ENCODE measurements at regions not wholly inside any gene's neighbourhood (a gene's known extent, or its start where the extent isn't known, plus 50 kb on each side); places are given as distances from the start of the nearest gene placed in this dataset.

DNA sequence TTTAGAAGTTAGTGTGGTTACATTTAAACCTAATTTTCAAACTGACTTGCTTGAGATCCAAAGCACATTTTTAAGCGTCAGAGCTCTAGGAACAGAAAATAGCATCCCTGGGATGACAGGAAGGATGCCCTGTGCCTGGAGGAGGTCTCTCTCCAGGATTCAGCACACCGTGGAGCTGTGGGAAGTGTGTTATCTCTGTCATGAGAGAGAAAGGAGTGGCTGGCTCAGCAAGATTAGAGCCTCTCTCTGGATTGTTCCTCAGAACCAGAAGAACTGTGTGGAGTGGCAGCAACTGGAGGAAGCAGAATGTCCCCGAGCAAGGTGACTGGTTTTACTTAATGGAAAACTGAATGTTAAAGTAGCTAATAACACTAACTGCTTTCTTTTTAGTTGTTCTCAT is 233.6 kb upstream of the TGFBR2 start:
- DNase-seq = no peak

DNA sequence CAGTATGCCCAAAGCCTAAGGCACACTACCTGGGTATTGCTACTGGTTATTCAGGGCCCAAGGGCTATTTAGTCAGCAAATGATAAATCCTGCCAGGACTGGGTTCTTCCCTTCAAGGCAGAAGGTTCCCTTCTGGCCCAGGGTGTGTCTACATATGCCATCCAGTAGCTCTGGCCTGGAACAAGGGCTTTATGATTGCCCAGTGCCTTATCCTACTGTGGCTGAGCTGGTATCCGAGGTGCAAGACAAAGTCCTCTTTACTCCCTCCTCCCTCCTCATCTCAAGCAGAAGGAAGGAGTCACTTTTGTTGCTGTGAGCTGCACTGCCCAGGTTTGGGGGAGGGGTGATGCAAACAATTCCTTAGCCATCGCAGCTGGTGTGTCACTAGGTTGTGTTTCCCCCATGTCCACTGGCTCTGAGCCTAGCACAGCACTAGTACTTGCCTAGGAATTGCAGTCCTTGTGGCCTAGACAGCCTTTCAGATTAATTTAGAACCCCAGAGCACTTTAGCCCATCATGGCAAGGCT is 221.8 kb upstream of the TGFBR2 start:
- DNase-seq = no peak

DNA sequence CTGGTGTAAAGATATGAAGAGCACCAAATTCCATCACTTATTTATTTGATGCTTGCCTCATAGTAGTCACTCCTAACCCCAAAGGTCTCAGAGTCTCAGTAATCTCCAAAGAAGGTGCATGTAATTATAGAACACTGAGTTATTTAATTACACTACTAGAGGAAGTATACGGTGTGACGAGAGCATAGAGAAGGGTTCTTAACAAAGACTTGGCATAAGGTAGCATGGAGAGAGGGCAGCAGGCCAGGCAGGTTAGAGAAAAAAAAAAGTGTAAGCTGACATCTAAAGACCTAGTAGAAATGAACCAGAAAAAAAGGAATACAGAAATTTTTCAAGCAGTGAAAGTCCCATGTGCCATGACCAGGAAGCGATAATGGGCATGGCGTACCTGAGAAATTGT is 213.3 kb upstream of the TGFBR2 start:
- DNase-seq = no peak

GRCh38 chr3:30397030-30397429 is 209.4 kb upstream of the TGFBR2 start:
- no peak for DNase-seq

DNA sequence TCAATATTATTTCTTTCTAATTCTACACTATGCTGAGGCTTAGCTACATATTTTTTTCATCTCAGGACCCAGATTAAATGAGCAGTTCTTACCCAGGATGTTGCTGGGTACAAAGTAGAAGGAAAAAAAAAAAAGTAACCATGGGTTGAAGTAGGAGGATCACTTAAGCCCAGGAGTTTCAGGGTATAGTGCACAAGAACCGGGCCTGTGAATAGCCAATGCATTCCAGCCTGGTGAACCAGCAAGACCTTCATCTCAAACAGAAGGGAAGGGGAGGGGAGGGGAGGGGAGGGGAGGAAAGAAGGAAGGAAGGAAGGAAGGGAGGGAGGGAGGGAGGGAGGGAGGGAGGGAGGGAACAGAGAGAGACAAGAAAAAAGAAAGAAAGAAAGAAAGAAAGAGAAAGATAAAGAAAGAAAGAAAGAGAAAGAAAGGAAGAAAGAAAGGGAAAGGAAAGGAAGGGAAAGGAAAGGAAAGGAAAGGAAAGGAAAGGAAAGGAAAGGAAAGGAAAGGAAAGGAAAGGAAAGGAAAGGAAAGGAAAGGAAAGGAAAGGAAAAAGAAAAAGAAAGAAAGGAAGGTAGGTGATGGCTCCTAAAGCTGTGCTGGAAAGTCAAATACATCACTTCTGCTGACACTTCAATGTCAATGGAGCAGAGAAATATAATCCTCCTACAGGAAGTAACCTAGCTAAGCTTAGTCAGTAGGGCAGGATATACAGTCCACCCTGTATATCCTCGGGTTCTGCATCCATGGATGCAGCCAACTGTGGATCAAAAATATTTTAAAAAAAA is 206.8 kb upstream of the TGFBR2 start:
- DNase-seq = no peak

GRCh38 chr3:30400926-30401325 is 205.5 kb upstream of the TGFBR2 start:
- DNase-seq = no peak

GRCh38 chr3:30401971-30402370 is 204.4 kb upstream of the TGFBR2 start:
- no peak for DNase-seq

- no peak for DNase-seq
Measured at GRCh38 chr3:30407651-30408050, 198.8 kb upstream of the TGFBR2 start.

GRCh38 chr3:30408105-30408557 is 198.3 kb upstream of the TGFBR2 start:
- no peak for DNase-seq

DNA sequence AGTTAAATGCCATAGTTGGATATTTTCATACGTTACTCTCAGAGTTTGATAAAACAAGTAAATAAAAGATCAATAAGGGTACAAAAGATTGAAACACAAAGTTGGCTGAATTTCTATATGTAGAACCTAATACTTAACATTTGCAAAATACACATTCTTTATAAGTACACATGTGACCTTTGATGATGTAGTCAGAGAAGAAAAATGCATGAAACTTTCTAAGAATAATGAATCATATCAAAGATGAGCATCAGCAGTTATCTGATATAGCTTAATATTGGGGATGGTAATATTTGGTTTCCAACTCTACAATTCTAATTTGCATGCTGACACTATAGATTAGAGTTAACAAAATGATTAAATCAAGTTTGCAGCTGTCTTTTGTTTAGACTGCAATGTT is 188.0 kb upstream of the TGFBR2 start:
- no peak for DNase-seq

- no peak for DNase-seq
Measured at GRCh38 chr3:30421266-30421665, 185.1 kb upstream of the TGFBR2 start.

- DNase-seq = no peak
Measured at GRCh38 chr3:30426293-30426993, 180.0 kb upstream of the TGFBR2 start.

DNA sequence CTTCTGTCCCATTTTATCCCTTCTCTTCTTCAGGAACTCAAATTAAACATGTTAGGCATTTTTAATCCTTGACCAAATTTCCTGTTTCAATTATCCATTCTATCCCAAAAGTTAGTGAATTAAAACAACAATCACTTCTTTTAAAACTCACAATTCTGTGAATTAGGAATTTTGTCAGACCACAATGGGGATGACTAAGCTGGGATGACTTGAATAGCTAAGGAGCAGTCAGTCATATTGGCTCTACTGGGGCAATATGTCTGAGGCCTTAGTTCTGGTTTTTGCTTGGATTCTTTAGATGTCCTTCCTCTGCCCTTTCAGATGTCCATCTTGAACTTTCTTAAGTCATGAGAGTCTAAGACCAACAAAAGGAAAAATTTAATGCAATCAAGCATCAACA is 178.2 kb upstream of the TGFBR2 start:
- DNase-seq = no peak

GRCh38 chr3:30435861-30436331 is 170.5 kb upstream of the TGFBR2 start:
- DNase-seq = no peak

DNA sequence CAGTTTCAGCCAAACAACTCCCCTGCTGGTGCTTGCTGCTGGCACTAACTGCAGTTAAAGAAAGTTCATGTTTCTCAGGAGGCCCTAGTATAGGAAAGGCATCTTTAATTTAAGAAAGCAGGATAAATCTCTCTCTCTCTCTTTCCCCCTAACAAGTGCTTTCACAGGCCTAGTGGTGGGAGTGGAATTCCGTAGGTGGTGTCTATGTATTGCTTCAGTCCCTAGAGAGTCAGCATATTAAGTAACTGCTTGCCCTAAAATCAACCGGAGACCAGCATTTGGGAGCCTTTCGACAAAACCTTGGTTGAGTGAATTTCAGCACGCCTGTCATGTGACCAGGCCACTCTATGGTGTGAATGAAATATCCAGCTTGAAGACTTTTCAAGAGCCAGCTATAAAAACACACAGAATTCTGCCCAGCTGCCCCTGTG is 169.2 kb upstream of the TGFBR2 start:
- no peak for DNase-seq

DNA sequence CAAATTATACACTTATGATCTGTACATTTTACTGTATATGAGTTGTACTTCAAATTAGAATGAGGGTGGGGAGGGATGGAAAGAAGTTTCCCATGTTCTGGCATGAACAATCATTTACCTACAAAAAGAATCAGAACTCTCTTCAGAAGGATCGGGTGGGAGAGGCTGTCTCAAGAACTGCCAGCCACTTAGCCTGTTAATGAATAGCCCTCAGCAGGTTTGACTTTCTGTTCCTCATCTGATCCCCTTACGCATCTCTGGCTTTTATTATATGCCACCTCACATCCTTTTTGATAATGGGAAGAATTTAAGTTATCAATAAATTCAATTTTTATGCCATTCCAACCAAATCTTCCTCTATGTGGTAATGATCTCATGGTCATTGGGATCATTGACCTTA is 168.3 kb upstream of the TGFBR2 start:
- no peak for DNase-seq

- DNase-seq = no peak
Measured at GRCh38 chr3:30439451-30440053, 166.8 kb upstream of the TGFBR2 start.

- DNase-seq = no peak
Measured at GRCh38 chr3:30440147-30440604, 166.2 kb upstream of the TGFBR2 start.

GRCh38 chr3:30440880-30441279 is 165.5 kb upstream of the TGFBR2 start:
- no peak for DNase-seq

DNA sequence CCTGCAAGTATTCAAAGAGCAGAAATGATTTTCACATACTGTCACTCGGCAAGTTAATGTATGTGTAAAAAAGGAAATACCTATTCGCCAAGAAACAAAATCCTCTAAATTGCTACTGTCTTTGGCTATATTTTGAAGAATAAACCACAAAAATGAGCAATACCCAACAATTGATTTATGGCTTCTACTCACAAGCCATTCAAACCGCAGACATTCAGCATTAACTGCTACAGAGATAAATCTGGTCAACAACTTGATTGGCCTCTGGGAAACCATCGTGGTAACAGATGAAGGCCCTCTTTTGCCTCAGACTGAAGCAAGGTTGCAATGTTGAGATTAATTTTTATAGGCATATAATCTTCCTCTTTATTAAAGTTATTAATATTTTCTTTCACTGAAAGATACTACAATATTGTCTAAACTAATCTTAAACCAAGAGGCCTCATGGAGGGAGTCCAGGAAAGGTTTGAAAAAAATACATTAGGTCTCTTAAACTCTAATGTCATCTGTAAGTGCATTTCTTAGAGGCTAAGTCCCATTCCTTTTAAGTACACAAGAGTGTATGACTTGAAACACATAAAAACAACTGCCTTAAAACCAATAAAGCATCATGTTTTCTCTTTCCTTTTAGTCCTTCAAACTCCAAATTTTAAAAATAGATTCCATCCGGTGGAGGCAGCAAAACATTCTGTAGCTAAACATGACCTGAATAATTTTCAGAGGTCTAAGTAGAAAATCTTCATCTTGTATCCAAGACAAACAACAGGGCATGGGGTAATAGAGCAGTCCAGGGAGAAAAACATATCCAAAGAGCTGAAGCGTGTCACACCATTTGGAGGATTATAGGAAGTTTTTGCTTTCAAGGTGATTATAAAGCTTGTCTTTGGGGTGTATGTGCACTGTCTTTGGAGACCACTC is 162.4 kb upstream of the TGFBR2 start:
- no peak for DNase-seq

DNA sequence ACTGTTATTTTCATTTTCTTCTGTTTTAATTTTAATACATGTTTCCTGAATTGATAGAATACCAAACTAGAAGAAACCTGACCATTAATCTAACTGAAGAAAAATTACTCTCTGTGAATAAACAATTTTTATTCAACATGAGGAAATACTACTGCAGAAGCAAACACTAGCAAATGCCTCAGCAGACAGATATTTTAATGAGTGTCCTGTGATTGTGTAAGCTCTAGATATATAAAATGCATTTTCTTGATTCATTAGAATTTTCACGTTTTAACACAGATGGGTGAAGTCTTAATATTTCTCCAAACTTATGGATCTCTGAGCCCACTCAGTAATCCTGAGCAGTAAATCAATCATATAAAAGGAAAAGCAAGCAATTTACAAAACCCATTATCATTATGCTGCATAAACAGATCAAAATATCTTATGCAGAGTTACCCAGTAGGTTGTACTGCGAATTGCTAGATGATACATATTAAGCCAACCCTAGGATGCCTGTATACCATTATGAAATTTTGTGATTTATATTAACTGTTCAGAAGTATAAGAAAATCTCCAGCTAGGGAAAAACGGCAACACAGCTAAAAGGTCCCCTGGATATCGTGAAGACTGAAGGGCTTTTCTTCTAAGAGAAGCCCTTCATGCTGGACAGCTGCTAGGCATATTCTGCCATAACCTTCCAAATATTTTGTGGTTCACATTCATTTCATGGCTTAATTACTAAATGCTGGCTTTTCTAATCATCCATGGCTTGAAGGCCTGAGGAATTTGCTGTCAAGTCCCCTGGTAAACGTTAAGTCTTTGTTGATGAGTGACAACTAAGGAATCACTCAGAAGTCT is 157.7 kb upstream of the TGFBR2 start:
- DNase-seq = no peak

- DNase-seq = no peak
Measured at GRCh38 chr3:30449290-30449632, 157.1 kb upstream of the TGFBR2 start.
